ENCODE measurements at regions not wholly inside any gene's neighbourhood (a gene's known extent, or its start where the extent isn't known, plus 50 kb on each side); places are given as distances from the start of the nearest gene placed in this dataset.

- peak; percentile 60 for FAIRE-seq
Observed at GRCh38 chr9:115913696-115914095, 239.9 kb upstream of the PAPPA start.

GRCh38 chr9:115914291-115914690 lies 239.3 kb upstream of the PAPPA start:
- FAIRE-seq: no peak

- FAIRE-seq: no peak
Observed at GRCh38 chr9:115921301-115921700, 232.3 kb upstream of the PAPPA start.

- FAIRE-seq: no peak
Observed at GRCh38 chr9:115922444-115922843, 231.1 kb upstream of the PAPPA start.

- FAIRE-seq: no peak
Observed at GRCh38 chr9:115923410-115923809, 230.2 kb upstream of the PAPPA start.

GRCh38 chr9:115923903-115924668 lies 229.5 kb upstream of the PAPPA start:
- peak; percentile 98 for FAIRE-seq

GRCh38 chr9:115924669-115924987 lies 229.0 kb upstream of the PAPPA start:
- no peak for FAIRE-seq

- peak; percentile 74 for FAIRE-seq
Observed at GRCh38 chr9:115925424-115925823, 228.2 kb upstream of the PAPPA start.

GRCh38 chr9:115930472-115930871 lies 223.1 kb upstream of the PAPPA start:
- no peak for FAIRE-seq

- no peak for FAIRE-seq
Observed at GRCh38 chr9:115938479-115938878, 215.1 kb upstream of the PAPPA start.

- no peak for FAIRE-seq
Observed at GRCh38 chr9:115939065-115939765, 214.4 kb upstream of the PAPPA start.

GRCh38 chr9:115941561-115942315 lies 211.9 kb upstream of the PAPPA start:
- no peak for FAIRE-seq

- peak; percentile 100 for FAIRE-seq
Observed at GRCh38 chr9:115943431-115944165, 210.0 kb upstream of the PAPPA start.

GRCh38 chr9:115944166-115944948 lies 209.2 kb upstream of the PAPPA start:
- FAIRE-seq: no peak

GRCh38 chr9:115945009-115945431 lies 208.6 kb upstream of the PAPPA start:
- no peak for FAIRE-seq

GRCh38 chr9:115946530-115946929 lies 207.1 kb upstream of the PAPPA start:
- no peak for FAIRE-seq

- no peak for FAIRE-seq
Observed at GRCh38 chr9:115951977-115952376, 201.6 kb upstream of the PAPPA start.

GRCh38 chr9:115952430-115953292 lies 200.9 kb upstream of the PAPPA start:
- FAIRE-seq: no peak

GRCh38 chr9:115956371-115956770 lies 197.2 kb upstream of the PAPPA start:
- no peak for FAIRE-seq

- no peak for FAIRE-seq
Observed at GRCh38 chr9:115957585-115957984, 196.0 kb upstream of the PAPPA start.

- FAIRE-seq: no peak
Observed at GRCh38 chr9:115964710-115965347, 188.8 kb upstream of the PAPPA start.
